ENCODE measurements at regions not wholly inside any gene's neighbourhood (a gene's known extent, or its start where the extent isn't known, plus 50 kb on each side); places are given as distances from the start of the nearest gene placed in this dataset.

GRCh38 chr13:108494991-108495645 lies 134.3 kb upstream of the MYO16 start:
- FAIRE-seq, result no peak
- TF ChIP-seq SPI1 (IDR thresholded peaks at IDR 0.05; ENCODE audit: low read depth, low read length) (no peak), PAX5 (IDR thresholded peaks at IDR 0.05; ENCODE audit: insufficient read depth, low read length, severe bottlenecking) (no peak), POLR2AphosphoS5 (IDR thresholded peaks at IDR 0.05; ENCODE audit: low read depth, low read length) (no peak), POLR2A (IDR thresholded peaks at IDR 0.05; ENCODE audit: low read depth, low read length) (no peak), POU2F2 (IDR thresholded peaks at IDR 0.05; ENCODE audit: low read depth, low read length) (no peak), TAF1 (IDR thresholded peaks at IDR 0.05; ENCODE audit: low read depth, low read length) (no peak)
- DNase-seq (ENCODE audit: insufficient read length, low spot score), result no peak

- DNase-seq (ENCODE audit: insufficient read length, low spot score), result peak; percentile 17
- TF ChIP-seq POLR2AphosphoS5 (IDR thresholded peaks at IDR 0.05; ENCODE audit: low read depth, low read length), result no peak
- no peak for TF ChIP-seq POU2F2 (IDR thresholded peaks at IDR 0.05; ENCODE audit: low read depth, low read length)
- TF ChIP-seq POLR2A (IDR thresholded peaks at IDR 0.05; ENCODE audit: low read depth, low read length), result no peak
- no peak for TF ChIP-seq PAX5 (IDR thresholded peaks at IDR 0.05; ENCODE audit: insufficient read depth, low read length, severe bottlenecking)
- no peak for TF ChIP-seq SPI1 (IDR thresholded peaks at IDR 0.05; ENCODE audit: low read depth, low read length)
- TF ChIP-seq TAF1 (IDR thresholded peaks at IDR 0.05; ENCODE audit: low read depth, low read length), result no peak
- no peak for FAIRE-seq
Observed at GRCh38 chr13:108495646-108496361, 133.6 kb upstream of the MYO16 start.

- TF ChIP-seq SPI1 (IDR thresholded peaks at IDR 0.05; ENCODE audit: low read depth, low read length) (no peak), POU2F2 (IDR thresholded peaks at IDR 0.05; ENCODE audit: low read depth, low read length) (no peak), PAX5 (IDR thresholded peaks at IDR 0.05; ENCODE audit: insufficient read depth, low read length, severe bottlenecking) (no peak), POLR2A (IDR thresholded peaks at IDR 0.05; ENCODE audit: low read depth, low read length) (no peak), POLR2AphosphoS5 (IDR thresholded peaks at IDR 0.05; ENCODE audit: low read depth, low read length) (no peak), TAF1 (IDR thresholded peaks at IDR 0.05; ENCODE audit: low read depth, low read length) (no peak)
- no peak for FAIRE-seq
- DNase-seq (ENCODE audit: insufficient read length, low spot score), result no peak
Observed at GRCh38 chr13:108496362-108497210, 132.8 kb upstream of the MYO16 start.

GRCh38 chr13:108500711-108501110 lies 128.7 kb upstream of the MYO16 start:
- no peak for DNase-seq (ENCODE audit: insufficient read length, low spot score)
- no peak for TF ChIP-seq POU2F2 (IDR thresholded peaks at IDR 0.05; ENCODE audit: low read depth, low read length)
- no peak for TF ChIP-seq TAF1 (IDR thresholded peaks at IDR 0.05; ENCODE audit: low read depth, low read length)
- no peak for TF ChIP-seq SPI1 (IDR thresholded peaks at IDR 0.05; ENCODE audit: low read depth, low read length)
- TF ChIP-seq POLR2A (IDR thresholded peaks at IDR 0.05; ENCODE audit: low read depth, low read length), result no peak
- no peak for TF ChIP-seq PAX5 (IDR thresholded peaks at IDR 0.05; ENCODE audit: insufficient read depth, low read length, severe bottlenecking)
- no peak for TF ChIP-seq POLR2AphosphoS5 (IDR thresholded peaks at IDR 0.05; ENCODE audit: low read depth, low read length)
- FAIRE-seq, result no peak

DNA sequence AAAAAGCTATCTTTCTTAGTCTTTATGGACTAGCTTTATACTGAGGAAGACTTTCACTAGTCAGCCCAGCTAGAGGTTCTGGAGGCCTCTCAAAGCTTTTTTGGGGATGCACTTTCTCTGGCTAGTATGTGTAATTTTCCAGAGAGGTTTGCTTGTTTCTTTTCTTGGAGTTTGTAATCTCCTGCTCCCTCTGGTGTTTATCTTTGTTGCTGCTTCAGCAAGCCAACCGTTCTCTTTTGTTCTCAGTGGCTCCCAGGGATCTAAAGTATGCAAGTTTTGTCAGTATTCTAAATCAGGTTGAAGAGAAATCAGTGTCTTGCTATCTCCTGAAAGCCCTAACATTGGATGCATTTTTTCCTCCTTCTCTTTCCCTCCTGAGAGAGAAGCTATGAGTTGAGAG lies 121.1 kb upstream of the MYO16 start:
- DNase-seq (ENCODE audit: insufficient read length, low spot score) (no peak), FAIRE-seq (no peak)
- TF ChIP-seq TAF1 (IDR thresholded peaks at IDR 0.05; ENCODE audit: low read depth, low read length), result no peak
- TF ChIP-seq SPI1 (IDR thresholded peaks at IDR 0.05; ENCODE audit: low read depth, low read length), result no peak
- no peak for TF ChIP-seq PAX5 (IDR thresholded peaks at IDR 0.05; ENCODE audit: insufficient read depth, low read length, severe bottlenecking)
- no peak for TF ChIP-seq POU2F2 (IDR thresholded peaks at IDR 0.05; ENCODE audit: low read depth, low read length)
- TF ChIP-seq POLR2AphosphoS5 (IDR thresholded peaks at IDR 0.05; ENCODE audit: low read depth, low read length), result no peak
- TF ChIP-seq POLR2A (IDR thresholded peaks at IDR 0.05; ENCODE audit: low read depth, low read length), result no peak

- TF ChIP-seq POLR2AphosphoS5 (IDR thresholded peaks at IDR 0.05; ENCODE audit: low read depth, low read length) (no peak), SPI1 (IDR thresholded peaks at IDR 0.05; ENCODE audit: low read depth, low read length) (no peak), PAX5 (IDR thresholded peaks at IDR 0.05; ENCODE audit: insufficient read depth, low read length, severe bottlenecking) (no peak), POLR2A (IDR thresholded peaks at IDR 0.05; ENCODE audit: low read depth, low read length) (no peak), POU2F2 (IDR thresholded peaks at IDR 0.05; ENCODE audit: low read depth, low read length) (no peak), TAF1 (IDR thresholded peaks at IDR 0.05; ENCODE audit: low read depth, low read length) (no peak)
- FAIRE-seq (no peak), DNase-seq (ENCODE audit: insufficient read length, low spot score) (no peak)
Observed at GRCh38 chr13:108525827-108526226, 103.6 kb upstream of the MYO16 start.

- no peak for DNase-seq (ENCODE audit: insufficient read length, low spot score)
- no peak for FAIRE-seq
- TF ChIP-seq SPI1 (IDR thresholded peaks at IDR 0.05; ENCODE audit: low read depth, low read length), result no peak
- no peak for TF ChIP-seq PAX5 (IDR thresholded peaks at IDR 0.05; ENCODE audit: insufficient read depth, low read length, severe bottlenecking)
- no peak for TF ChIP-seq TAF1 (IDR thresholded peaks at IDR 0.05; ENCODE audit: low read depth, low read length)
- TF ChIP-seq POU2F2 (IDR thresholded peaks at IDR 0.05; ENCODE audit: low read depth, low read length), result no peak
- no peak for TF ChIP-seq POLR2AphosphoS5 (IDR thresholded peaks at IDR 0.05; ENCODE audit: low read depth, low read length)
- no peak for TF ChIP-seq POLR2A (IDR thresholded peaks at IDR 0.05; ENCODE audit: low read depth, low read length)
Observed at GRCh38 chr13:108526286-108526685, 103.1 kb upstream of the MYO16 start.

GRCh38 chr13:108527844-108528243 lies 101.6 kb upstream of the MYO16 start:
- DNase-seq (ENCODE audit: insufficient read length, low spot score), result no peak
- no peak for TF ChIP-seq PAX5 (IDR thresholded peaks at IDR 0.05; ENCODE audit: insufficient read depth, low read length, severe bottlenecking)
- no peak for TF ChIP-seq POU2F2 (IDR thresholded peaks at IDR 0.05; ENCODE audit: low read depth, low read length)
- TF ChIP-seq POLR2AphosphoS5 (IDR thresholded peaks at IDR 0.05; ENCODE audit: low read depth, low read length), result no peak
- no peak for TF ChIP-seq SPI1 (IDR thresholded peaks at IDR 0.05; ENCODE audit: low read depth, low read length)
- no peak for TF ChIP-seq POLR2A (IDR thresholded peaks at IDR 0.05; ENCODE audit: low read depth, low read length)
- no peak for FAIRE-seq

DNA sequence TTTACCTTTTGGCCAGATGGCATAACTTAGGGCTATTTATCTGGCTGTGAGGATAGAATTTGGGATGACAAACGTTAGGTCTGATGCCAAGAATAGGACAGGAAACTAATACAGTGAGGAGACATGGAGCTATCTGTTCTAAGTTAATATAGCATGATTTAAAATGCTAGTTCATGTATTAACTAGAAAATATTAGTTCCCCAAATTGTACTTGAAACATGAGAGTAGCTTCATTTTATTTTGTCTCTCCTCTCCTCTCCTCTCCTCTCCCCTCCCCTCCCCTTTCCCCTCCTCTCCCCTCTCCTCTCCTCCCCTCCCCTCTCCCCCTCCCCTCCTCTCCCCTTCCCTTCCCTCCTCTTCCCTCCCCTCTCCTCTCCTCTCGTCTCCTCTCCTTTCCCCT lies 101.1 kb upstream of the MYO16 start:
- FAIRE-seq (no peak), DNase-seq (ENCODE audit: insufficient read length, low spot score) (no peak)
- TF ChIP-seq SPI1 (IDR thresholded peaks at IDR 0.05; ENCODE audit: low read depth, low read length), result no peak
- no peak for TF ChIP-seq TAF1 (IDR thresholded peaks at IDR 0.05; ENCODE audit: low read depth, low read length)
- no peak for TF ChIP-seq POLR2A (IDR thresholded peaks at IDR 0.05; ENCODE audit: low read depth, low read length)
- TF ChIP-seq POU2F2 (IDR thresholded peaks at IDR 0.05; ENCODE audit: low read depth, low read length), result no peak
- TF ChIP-seq PAX5 (IDR thresholded peaks at IDR 0.05; ENCODE audit: insufficient read depth, low read length, severe bottlenecking), result no peak
- TF ChIP-seq POLR2AphosphoS5 (IDR thresholded peaks at IDR 0.05; ENCODE audit: low read depth, low read length), result no peak
